GM06990 (cell line): ENCODE measurements at regions not wholly inside any gene's neighbourhood (a gene's known extent, or its start where the extent isn't known, plus 50 kb on each side); places are given as distances from the start of the nearest gene placed in this dataset.
"Not testable (repeated sequence)": the region's sequence is repeated elsewhere in the genome, so short reads cannot be mapped to it uniquely, and the experiment has no call there.

Source experiments
- DNase-seq: peaks from one replicate; pipeline ENCODE4 v3.0.0-alpha.2; 2011; ENCODE audit not compliant: insufficient read length; ENCODE audit errors: extremely low read depth
- H3K27me3 ChIP-seq: replicated peaks from 2 replicates; pipeline ENCODE4 v1.6.0; 2011; ENCODE audit warnings: low read length; ENCODE audit not compliant: control insufficient read depth, insufficient read depth
- H3K36me3 ChIP-seq: 2 replicates; pipeline ENCODE4 v1.5.1; 2011; ENCODE audit warnings: low read length; ENCODE audit not compliant: control insufficient read depth, insufficient read depth
- H3K4me3 ChIP-seq: replicated peaks from 2 replicates; pipeline ENCODE4 v1.5.1; 2011; ENCODE audit warnings: low read depth, mild to moderate bottlenecking, control low read depth, low read length
- TF ChIP-seq, protein P1 (sequence below): IDR thresholded peaks from 2 replicates; pipeline ENCODE4 v1.5.1; 2011; ENCODE audit warnings: low read length, control low read depth, mild to moderate bottlenecking, inconsistent platforms; ENCODE audit not compliant: insufficient read depth, poor library complexity, severe bottlenecking

DNA sequence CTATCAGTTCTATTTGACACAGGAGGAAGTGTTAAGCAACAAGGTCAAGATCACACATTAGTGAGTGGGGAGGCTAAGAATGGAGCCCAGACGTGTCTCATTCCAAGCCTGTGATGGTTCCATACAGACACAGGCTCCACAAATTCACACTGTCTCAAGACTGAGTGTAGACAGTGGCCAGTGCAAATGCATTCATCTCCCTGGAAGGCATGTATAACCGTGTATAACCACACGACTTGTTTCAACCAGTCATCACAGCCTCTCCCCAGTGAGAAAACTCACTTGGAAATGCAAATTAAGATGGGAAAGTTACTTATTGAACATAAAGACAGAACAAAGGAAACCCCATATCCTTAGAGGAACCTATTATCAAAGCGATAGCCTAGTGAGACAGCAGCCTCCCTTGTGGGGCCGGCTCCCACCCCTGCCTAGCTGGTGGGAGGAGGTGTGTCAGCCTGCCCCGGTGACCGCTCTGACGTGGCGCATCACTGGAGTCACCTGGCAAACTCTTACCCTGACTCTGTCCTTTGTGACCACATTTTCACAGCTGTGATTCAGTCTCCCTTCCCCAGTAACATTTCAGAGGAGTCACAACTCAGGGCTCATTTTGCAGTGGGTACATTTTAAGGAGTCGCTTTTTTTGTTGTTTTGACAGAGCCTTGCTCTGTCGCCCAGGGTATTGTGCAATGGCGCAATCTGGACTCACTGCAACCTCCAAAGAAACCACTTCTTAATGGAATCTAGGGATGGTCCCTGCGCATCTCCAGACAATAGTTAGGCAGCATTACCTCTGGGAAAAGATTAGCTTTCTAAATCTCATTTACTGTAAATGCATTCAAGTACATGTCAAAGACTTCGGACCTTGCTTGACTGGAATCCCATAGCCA is 126.6 kb upstream of the PARD3 start:
- Histone ChIP-seq H3K36me3 (no peaks in the 10 kb centered on the region), H3K4me3 (no peak overlapping the region), H3K27me3 (no peaks in the 10 kb centered on the region; the same call in none of the 2 replicates)
- TF ChIP-seq, protein P1, sequence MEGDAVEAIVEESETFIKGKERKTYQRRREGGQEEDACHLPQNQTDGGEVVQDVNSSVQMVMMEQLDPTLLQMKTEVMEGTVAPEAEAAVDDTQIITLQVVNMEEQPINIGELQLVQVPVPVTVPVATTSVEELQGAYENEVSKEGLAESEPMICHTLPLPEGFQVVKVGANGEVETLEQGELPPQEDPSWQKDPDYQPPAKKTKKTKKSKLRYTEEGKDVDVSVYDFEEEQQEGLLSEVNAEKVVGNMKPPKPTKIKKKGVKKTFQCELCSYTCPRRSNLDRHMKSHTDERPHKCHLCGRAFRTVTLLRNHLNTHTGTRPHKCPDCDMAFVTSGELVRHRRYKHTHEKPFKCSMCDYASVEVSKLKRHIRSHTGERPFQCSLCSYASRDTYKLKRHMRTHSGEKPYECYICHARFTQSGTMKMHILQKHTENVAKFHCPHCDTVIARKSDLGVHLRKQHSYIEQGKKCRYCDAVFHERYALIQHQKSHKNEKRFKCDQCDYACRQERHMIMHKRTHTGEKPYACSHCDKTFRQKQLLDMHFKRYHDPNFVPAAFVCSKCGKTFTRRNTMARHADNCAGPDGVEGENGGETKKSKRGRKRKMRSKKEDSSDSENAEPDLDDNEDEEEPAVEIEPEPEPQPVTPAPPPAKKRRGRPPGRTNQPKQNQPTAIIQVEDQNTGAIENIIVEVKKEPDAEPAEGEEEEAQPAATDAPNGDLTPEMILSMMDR: no peak
- peak; percentile 26 for DNase-seq

DNA sequence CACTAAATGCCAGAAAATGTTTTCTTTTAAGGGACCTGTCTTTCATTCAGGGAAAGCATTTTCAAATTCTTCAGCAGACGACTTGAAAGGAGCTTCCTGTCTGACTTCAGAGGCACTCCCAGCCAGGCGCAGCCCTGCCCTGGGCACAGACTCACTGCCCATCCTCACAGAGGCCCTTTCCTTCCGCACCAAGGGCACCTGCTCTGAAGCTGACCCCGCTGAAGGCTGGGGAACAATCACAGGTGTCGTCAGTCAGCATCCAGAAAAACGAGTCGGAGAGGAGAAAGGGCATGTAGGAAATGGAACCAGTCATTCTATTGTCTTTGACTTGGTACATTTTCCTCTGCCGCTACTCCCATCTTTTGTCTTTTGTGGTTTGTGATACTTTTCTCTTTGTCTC is 125.3 kb upstream of the PARD3 start:
- DNase-seq: no peak
- Histone ChIP-seq H3K4me3 (no peak overlapping the region), H3K36me3 (no peaks in the 10 kb centered on the region), H3K27me3 (no peaks in the 10 kb centered on the region; the same call in none of the 2 replicates)
- TF ChIP-seq, protein P1: no peak

DNA sequence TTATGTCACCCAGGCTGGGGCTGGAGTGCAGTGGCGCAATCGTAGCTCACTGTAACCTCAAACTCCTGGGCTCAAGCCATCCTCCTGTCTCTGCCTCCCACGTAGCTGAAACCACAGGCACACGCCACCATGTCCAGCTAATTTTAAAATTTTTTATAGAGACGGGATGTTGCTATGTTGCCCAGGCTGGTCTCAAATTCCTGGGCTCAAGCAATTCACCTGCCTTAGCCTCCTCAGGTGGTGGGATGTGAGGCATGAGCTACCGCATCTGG is 123.2 kb upstream of the PARD3 start:
- Histone ChIP-seq H3K27me3 (no peaks in the 10 kb centered on the region; the same call in none of the 2 replicates), H3K4me3 (no peak overlapping the region), H3K36me3 (no peaks in the 10 kb centered on the region)
- TF ChIP-seq, protein P1: no peak
- DNase-seq: no peak

DNA sequence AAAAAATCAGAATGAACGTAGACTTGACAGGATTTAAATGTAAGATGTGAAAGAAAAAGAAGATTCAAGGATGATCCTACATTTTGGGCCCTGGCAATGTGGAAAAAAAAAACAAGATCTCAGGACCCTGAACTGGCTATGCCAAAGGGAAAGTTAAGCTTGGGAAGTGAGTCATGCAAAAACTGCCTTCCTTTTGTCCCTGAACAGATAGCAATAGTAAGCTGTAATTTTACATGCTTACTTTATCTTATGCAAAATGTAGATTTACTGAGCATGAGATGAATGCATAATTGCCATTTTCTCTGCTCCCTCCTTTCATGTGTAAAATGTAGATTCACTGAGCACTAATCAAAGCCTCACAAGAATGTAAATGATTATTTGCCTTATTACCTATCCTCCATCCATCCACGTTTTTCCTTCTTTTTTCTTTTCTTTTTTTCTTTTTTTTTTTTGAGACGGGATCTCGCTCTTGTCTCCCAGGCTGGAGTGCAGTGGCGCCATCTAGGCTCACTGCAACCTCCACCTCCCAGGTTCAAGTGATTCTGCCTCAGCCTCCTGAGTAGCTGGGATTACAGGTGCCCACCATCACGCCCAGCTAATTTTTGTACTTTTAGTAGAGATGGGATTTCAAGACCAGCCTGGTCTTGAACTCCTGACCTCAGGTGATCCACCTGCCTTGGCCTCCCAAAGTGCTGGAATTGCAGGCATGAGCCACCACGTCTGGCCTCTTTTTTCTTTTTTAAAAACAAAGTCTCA is 122.7 kb upstream of the PARD3 start:
- not testable (repeated sequence) for H3K27me3 ChIP-seq, H3K4me3 ChIP-seq, H3K36me3 ChIP-seq, DNase-seq

DNA sequence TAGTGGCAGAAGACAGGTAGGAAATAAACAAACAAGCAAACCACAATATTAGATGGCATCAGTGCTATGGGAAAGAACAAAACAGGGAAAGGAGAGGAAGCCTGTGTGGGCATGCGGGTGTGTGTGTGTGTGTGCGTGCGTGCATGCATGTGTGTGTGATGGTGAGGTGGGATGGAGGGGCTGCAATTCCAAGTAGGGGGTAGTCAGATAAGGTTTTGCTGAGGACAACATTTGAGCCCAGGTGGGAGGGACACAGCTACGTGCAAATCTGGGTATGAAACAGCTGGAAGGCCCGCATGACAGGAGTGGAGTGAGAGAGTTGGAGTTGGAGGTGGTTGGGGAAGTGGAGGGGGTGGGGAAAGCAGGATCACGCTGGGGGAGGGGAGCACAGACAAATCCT is 121.0 kb upstream of the PARD3 start:
- Histone ChIP-seq H3K27me3 (no peaks in the 10 kb centered on the region), H3K36me3 (no peaks in the 10 kb centered on the region), H3K4me3 (no peak overlapping the region)
- no peak for DNase-seq
- TF ChIP-seq, protein P1: no peak

DNA sequence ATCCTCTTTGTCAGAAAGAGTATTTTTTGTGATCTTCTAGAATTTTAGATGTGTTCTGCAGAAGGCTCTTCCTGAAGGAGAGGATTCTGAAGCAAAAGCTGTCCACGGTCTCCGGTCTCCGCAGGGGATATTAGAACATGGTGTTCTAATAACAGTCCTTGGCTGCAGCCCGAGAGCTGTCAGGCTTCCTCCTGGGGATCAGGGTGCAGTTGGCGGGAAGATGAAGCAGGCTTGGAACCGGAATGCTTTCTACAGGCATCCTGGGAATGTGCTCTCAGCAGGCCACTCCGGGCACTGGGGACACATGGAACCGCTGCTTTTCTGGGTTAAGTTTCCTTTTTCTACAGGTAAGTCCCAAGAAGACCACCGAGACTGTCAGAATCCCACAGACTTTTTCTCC is 118.6 kb upstream of the PARD3 start:
- H3K36me3 ChIP-seq: no peaks in the 10 kb centered on the region
- no peak overlapping the region for H3K4me3 ChIP-seq
- DNase-seq: no peak
- TF ChIP-seq, protein P1: no peak
- no peaks in the 10 kb centered on the region for H3K27me3 ChIP-seq
